ENCODE measurements at regions not wholly inside any gene's neighbourhood (a gene's known extent, or its start where the extent isn't known, plus 50 kb on each side); places are given as distances from the start of the nearest gene placed in this dataset.
"Not testable (repeated sequence)": the region's sequence is repeated elsewhere in the genome, so short reads cannot be mapped to it uniquely, and the experiment has no call there.

GRCh38 chr16:6714510-6714909, 618.1 kb upstream of the RBFOX1 start:
- DNase-seq = no peak

- DNase-seq = no peak
These were observed 622.9 kb upstream of the RBFOX1 start for GRCh38 chr16:6709736-6710135.

GRCh38 chr16:6708576-6709215, 623.9 kb upstream of the RBFOX1 start:
- DNase-seq = no peak

- DNase-seq = no peak
These were observed 628.2 kb upstream of the RBFOX1 start for GRCh38 chr16:6704306-6704930.

GRCh38 chr16:6701096-6701495, 631.5 kb upstream of the RBFOX1 start:
- no peak for DNase-seq

- no peak for DNase-seq
These were observed 634.1 kb upstream of the RBFOX1 start for GRCh38 chr16:6698548-6698947.

GRCh38 chr16:6695666-6696065, 637.0 kb upstream of the RBFOX1 start:
- no peak for DNase-seq

GRCh38 chr16:6694636-6695035, 638.0 kb upstream of the RBFOX1 start:
- no peak for DNase-seq

GRCh38 chr16:6693418-6693817, 639.2 kb upstream of the RBFOX1 start:
- DNase-seq = not testable (repeated sequence)

- no peak for DNase-seq
These were observed 639.8 kb upstream of the RBFOX1 start for GRCh38 chr16:6692874-6693273.

- DNase-seq = no peak
These were observed 641.9 kb upstream of the RBFOX1 start for GRCh38 chr16:6690741-6691140.

- DNase-seq = no peak
These were observed 643.0 kb upstream of the RBFOX1 start for GRCh38 chr16:6689643-6690042.

- DNase-seq = no peak
These were observed 645.1 kb upstream of the RBFOX1 start for GRCh38 chr16:6687593-6687992.

- DNase-seq = no peak
These were observed 648.5 kb upstream of the RBFOX1 start for GRCh38 chr16:6684076-6684673.

- DNase-seq = no peak
These were observed 650.4 kb upstream of the RBFOX1 start for GRCh38 chr16:6682142-6682811.

GRCh38 chr16:6678586-6678985, 654.1 kb upstream of the RBFOX1 start:
- DNase-seq = no peak

- DNase-seq = no peak
These were observed 658.6 kb upstream of the RBFOX1 start for GRCh38 chr16:6674071-6674470.

- DNase-seq = no peak
These were observed 660.1 kb upstream of the RBFOX1 start for GRCh38 chr16:6672507-6672906.

- DNase-seq = no peak
These were observed 665.3 kb upstream of the RBFOX1 start for GRCh38 chr16:6667393-6667792.

- DNase-seq = no peak
These were observed 667.5 kb upstream of the RBFOX1 start for GRCh38 chr16:6665126-6665525.

- no peak for DNase-seq
These were observed 669.0 kb upstream of the RBFOX1 start for GRCh38 chr16:6663668-6664067.

- DNase-seq = no peak
These were observed 675.9 kb upstream of the RBFOX1 start for GRCh38 chr16:6656760-6657159.

- no peak for DNase-seq
These were observed 685.8 kb upstream of the RBFOX1 start for GRCh38 chr16:6646891-6647290.

All from NCI-H187 treated with DMSO at 0.1 percent for 48 hours (cell line).